ENCODE measurements at regions not wholly inside any gene's neighbourhood (a gene's known extent, or its start where the extent isn't known, plus 50 kb on each side); places are given as distances from the start of the nearest gene placed in this dataset.

- TF ChIP-seq CTCF (conservative IDR thresholded peaks at IDR 0.05): no peak
- no peak for TF ChIP-seq ZFX (IDR thresholded peaks at IDR 0.05)
Measured at GRCh38 chr12:111225307-111225706, 143.6 kb downstream of the PHETA1 start.
